ENCODE measurements at regions not wholly inside any gene's neighbourhood (a gene's known extent, or its start where the extent isn't known, plus 50 kb on each side); places are given as distances from the start of the nearest gene placed in this dataset.

DNA sequence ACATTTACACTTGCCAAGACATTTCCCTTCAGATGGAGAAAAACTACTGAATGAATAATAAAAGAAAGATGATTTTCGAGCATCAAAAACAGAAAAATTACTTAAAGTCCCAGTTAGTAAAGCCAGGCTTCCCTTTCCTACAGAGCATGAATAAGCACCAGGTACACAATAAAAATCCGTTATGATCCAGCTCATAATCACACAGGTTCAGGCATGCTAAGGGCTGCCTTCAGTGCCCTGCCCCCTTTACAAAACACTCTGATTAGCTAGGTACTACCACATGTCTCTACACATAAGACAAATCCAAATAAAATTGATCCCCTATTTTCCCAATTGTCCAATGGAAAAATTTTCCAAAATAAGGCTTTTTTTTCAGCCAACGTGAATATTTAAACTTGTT is 413.2 kb upstream of the LRATD1 start:
- no peaks in the 10 kb centered on the region for H3K4me1 ChIP-seq (ENCODE audit: insufficient read depth, low read length)
- H3K79me2 ChIP-seq (ENCODE audit: insufficient read depth, low read length), result no peaks in the 10 kb centered on the region
- H3K27me3 ChIP-seq (ENCODE audit: insufficient read depth, low read length, poor library complexity), result no peaks in the 10 kb centered on the region
- ATAC-seq (ENCODE audit: insufficient read depth, low read depth) (no peak), DNase-seq (no peak)
- no peak overlapping the region for H3K27ac ChIP-seq (ENCODE audit: low read length)
- H3K36me3 ChIP-seq (ENCODE audit: insufficient read depth, low read length), result no peaks in the 10 kb centered on the region
- no peaks in the 10 kb centered on the region for H4K20me1 ChIP-seq (ENCODE audit: insufficient read depth, low read length)
- no peak for TF ChIP-seq EZH2 (IDR thresholded peaks at IDR 0.05; ENCODE audit: borderline replicate concordance, low read depth, low read length, severe bottlenecking)
- TF ChIP-seq, protein P1, sequence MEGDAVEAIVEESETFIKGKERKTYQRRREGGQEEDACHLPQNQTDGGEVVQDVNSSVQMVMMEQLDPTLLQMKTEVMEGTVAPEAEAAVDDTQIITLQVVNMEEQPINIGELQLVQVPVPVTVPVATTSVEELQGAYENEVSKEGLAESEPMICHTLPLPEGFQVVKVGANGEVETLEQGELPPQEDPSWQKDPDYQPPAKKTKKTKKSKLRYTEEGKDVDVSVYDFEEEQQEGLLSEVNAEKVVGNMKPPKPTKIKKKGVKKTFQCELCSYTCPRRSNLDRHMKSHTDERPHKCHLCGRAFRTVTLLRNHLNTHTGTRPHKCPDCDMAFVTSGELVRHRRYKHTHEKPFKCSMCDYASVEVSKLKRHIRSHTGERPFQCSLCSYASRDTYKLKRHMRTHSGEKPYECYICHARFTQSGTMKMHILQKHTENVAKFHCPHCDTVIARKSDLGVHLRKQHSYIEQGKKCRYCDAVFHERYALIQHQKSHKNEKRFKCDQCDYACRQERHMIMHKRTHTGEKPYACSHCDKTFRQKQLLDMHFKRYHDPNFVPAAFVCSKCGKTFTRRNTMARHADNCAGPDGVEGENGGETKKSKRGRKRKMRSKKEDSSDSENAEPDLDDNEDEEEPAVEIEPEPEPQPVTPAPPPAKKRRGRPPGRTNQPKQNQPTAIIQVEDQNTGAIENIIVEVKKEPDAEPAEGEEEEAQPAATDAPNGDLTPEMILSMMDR (IDR thresholded peaks at IDR 0.05; ENCODE audit: borderline replicate concordance, extremely low read depth, low read length, poor library complexity, severe bottlenecking), result no peak
- H3K9ac ChIP-seq (ENCODE audit: low read depth, low read length), result no peak overlapping the region
- H3K4me3 ChIP-seq (ENCODE audit: low read depth in 1 of 2, low read length in 2 of 2), result no peak overlapping the region
- no peak overlapping the region for H2AFZ ChIP-seq (ENCODE audit: low read depth, low read length)
- no peak overlapping the region for H3K4me2 ChIP-seq (ENCODE audit: insufficient read depth, low read length)
- no peaks in the 10 kb centered on the region for H3K9me3 ChIP-seq (ENCODE audit: insufficient read depth, low read length, severe bottlenecking)

DNA sequence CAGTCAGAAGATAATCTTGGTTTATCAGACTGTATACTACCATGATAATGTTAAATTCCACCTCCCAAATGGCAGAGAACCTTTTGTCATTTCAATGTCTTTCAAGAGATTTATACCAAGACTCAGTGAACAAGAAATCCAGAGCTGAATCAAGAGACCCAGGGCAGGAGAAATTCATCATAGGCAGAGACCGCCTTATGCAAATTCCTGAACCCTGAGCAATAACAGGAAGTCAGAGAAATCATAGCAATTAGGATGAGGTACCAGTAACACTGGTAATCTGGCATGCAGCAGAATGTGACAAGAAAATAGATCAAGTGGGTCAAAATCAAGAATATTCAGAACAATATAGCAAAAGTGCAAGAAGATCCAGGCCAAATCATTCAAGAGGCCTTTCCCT is 412.4 kb upstream of the LRATD1 start:
- no peaks in the 10 kb centered on the region for H3K4me1 ChIP-seq (ENCODE audit: insufficient read depth, low read length)
- H3K27ac ChIP-seq (ENCODE audit: low read length), result no peak overlapping the region
- H3K79me2 ChIP-seq (ENCODE audit: insufficient read depth, low read length), result no peaks in the 10 kb centered on the region
- no peak overlapping the region for H2AFZ ChIP-seq (ENCODE audit: low read depth, low read length)
- TF ChIP-seq EZH2 (IDR thresholded peaks at IDR 0.05; ENCODE audit: borderline replicate concordance, low read depth, low read length, severe bottlenecking), result no peak
- TF ChIP-seq, protein P1 (IDR thresholded peaks at IDR 0.05; ENCODE audit: borderline replicate concordance, extremely low read depth, low read length, poor library complexity, severe bottlenecking), result no peak
- no peak overlapping the region for H3K4me2 ChIP-seq (ENCODE audit: insufficient read depth, low read length)
- no peak overlapping the region for H3K9ac ChIP-seq (ENCODE audit: low read depth, low read length)
- DNase-seq, result no peak
- ATAC-seq (ENCODE audit: insufficient read depth, low read depth), result no peak
- no peaks in the 10 kb centered on the region for H4K20me1 ChIP-seq (ENCODE audit: insufficient read depth, low read length)
- H3K4me3 ChIP-seq (ENCODE audit: low read depth in 1 of 2, low read length in 2 of 2), result no peak overlapping the region
- no peaks in the 10 kb centered on the region for H3K27me3 ChIP-seq (ENCODE audit: insufficient read depth, low read length, poor library complexity)
- H3K36me3 ChIP-seq (ENCODE audit: insufficient read depth, low read length), result no peaks in the 10 kb centered on the region
- H3K9me3 ChIP-seq (ENCODE audit: insufficient read depth, low read length, severe bottlenecking), result no peaks in the 10 kb centered on the region

DNA sequence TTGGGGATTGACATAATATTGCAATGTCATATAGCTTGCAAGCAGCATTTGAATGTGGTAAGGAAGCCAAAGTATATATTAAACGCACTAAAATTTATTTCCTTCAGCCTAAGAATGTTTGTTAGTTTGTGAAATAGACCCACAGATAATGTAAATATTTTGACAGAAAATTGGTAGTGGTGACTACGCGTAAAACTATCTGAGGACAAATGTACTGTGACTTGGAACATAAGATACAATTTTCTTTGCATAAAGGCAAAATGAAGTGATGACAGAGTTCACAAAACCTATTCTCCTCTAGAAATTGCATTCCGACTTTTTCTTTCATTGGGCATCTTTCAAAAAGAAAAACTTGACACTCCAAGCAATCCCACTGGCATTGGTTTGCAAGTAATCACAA is 411.1 kb upstream of the LRATD1 start:
- no peaks in the 10 kb centered on the region for H3K9me3 ChIP-seq (ENCODE audit: insufficient read depth, low read length, severe bottlenecking)
- H3K36me3 ChIP-seq (ENCODE audit: insufficient read depth, low read length), result no peaks in the 10 kb centered on the region
- no peaks in the 10 kb centered on the region for H3K27me3 ChIP-seq (ENCODE audit: insufficient read depth, low read length, poor library complexity)
- no peaks in the 10 kb centered on the region for H3K79me2 ChIP-seq (ENCODE audit: insufficient read depth, low read length)
- H3K4me1 ChIP-seq (ENCODE audit: insufficient read depth, low read length), result no peaks in the 10 kb centered on the region
- H3K9ac ChIP-seq (ENCODE audit: low read depth, low read length), result no peak overlapping the region
- no peak for TF ChIP-seq EZH2 (IDR thresholded peaks at IDR 0.05; ENCODE audit: borderline replicate concordance, low read depth, low read length, severe bottlenecking)
- TF ChIP-seq, protein P1 (IDR thresholded peaks at IDR 0.05; ENCODE audit: borderline replicate concordance, extremely low read depth, low read length, poor library complexity, severe bottlenecking), result no peak
- DNase-seq, result no peak
- H2AFZ ChIP-seq (ENCODE audit: low read depth, low read length), result no peak overlapping the region
- ATAC-seq (ENCODE audit: insufficient read depth, low read depth), result no peak
- no peak overlapping the region for H3K4me3 ChIP-seq (ENCODE audit: low read depth in 1 of 2, low read length in 2 of 2)
- no peak overlapping the region for H3K4me2 ChIP-seq (ENCODE audit: insufficient read depth, low read length)
- no peaks in the 10 kb centered on the region for H4K20me1 ChIP-seq (ENCODE audit: insufficient read depth, low read length)
- H3K27ac ChIP-seq (ENCODE audit: low read length), result no peak overlapping the region

DNA sequence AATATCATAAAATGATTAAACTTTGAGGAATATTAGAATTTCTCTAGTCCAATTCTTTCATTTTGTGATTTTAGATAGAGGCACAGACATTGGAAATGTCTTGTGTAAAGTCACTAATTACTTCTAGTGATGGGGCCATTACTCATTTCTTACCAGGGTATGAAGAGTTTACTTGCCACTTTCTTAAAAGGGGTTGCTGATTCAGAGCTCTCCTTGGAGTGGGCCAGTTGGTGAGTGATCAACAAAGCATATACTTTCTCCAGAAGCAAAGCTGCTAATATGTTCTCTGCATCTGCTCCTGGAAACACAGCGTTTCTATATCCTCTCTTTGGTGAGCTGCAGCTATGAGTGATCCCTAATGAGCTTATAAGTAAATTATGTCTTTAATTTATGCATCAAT is 408.9 kb upstream of the LRATD1 start:
- Histone ChIP-seq H4K20me1 (ENCODE audit: insufficient read depth, low read length) (no peaks in the 10 kb centered on the region), H3K9me3 (ENCODE audit: insufficient read depth, low read length, severe bottlenecking) (no peaks in the 10 kb centered on the region), H3K4me2 (ENCODE audit: insufficient read depth, low read length) (no peak overlapping the region), H3K9ac (ENCODE audit: low read depth, low read length) (no peak overlapping the region), H2AFZ (ENCODE audit: low read depth, low read length) (no peak overlapping the region), H3K36me3 (ENCODE audit: insufficient read depth, low read length) (no peaks in the 10 kb centered on the region), H3K79me2 (ENCODE audit: insufficient read depth, low read length) (no peaks in the 10 kb centered on the region), H3K4me1 (ENCODE audit: insufficient read depth, low read length) (no peaks in the 10 kb centered on the region), H3K27ac (ENCODE audit: low read length) (no peak overlapping the region), H3K4me3 (ENCODE audit: low read depth in 1 of 2, low read length in 2 of 2) (no peak overlapping the region), H3K27me3 (ENCODE audit: insufficient read depth, low read length, poor library complexity) (no peaks in the 10 kb centered on the region)
- ATAC-seq (ENCODE audit: insufficient read depth, low read depth) (no peak), DNase-seq (no peak)
- TF ChIP-seq, protein P1 (IDR thresholded peaks at IDR 0.05; ENCODE audit: borderline replicate concordance, extremely low read depth, low read length, poor library complexity, severe bottlenecking), result no peak
- TF ChIP-seq EZH2 (IDR thresholded peaks at IDR 0.05; ENCODE audit: borderline replicate concordance, low read depth, low read length, severe bottlenecking), result no peak
